Naive thymus-derived CD4-positive, alpha-beta T cell (primary cell): ENCODE measurements at regions not wholly inside any gene's neighbourhood (a gene's known extent, or its start where the extent isn't known, plus 50 kb on each side); places are given as distances from the start of the nearest gene placed in this dataset.

ENCODE experiments used
- ATAC-seq: fragments of 150-1000 bp; cut with Tn5 transposase; 2 replicates; pipeline ENCODE4 v1.10.0; 2021; ENCODE audit warnings: mild to moderate bottlenecking, moderate library complexity
- CTCF ChIA-PET: fragments of 350-600 bp; sonication (Branson Sonifier 250); formaldehyde crosslinking; loops from one replicate; lab custom pipeline; 2021; ENCODE audit warnings: antibody characterized with exemption; lab: Charles Lee
- POLR2A ChIA-PET: fragments of 350-600 bp; sonication (Branson Sonifier 250); formaldehyde crosslinking; loops from one replicate; lab custom pipeline; 2021; ENCODE audit warnings: antibody characterized with exemption, inconsistent platforms; lab: Charles Lee
- DNase-seq, 9 donors: peaks; one replicate each; pipeline versions ENCODE4 v3.0.0 to v3.0.0-alpha.2; 2020 to 2022; ENCODE audit warnings: mixed read lengths in 1 of 9
- H3K27ac ChIP-seq: one replicate; pipeline ENCODE4 v1.7.0; 2013; ENCODE audit warnings: mild to moderate bottlenecking, low read depth, low read length, moderate library complexity
- H3K27me3 ChIP-seq, 2 donors: one replicate each; pipeline ENCODE4 v1.7.0; 2013; ENCODE audit warnings: low read length in 2 of 2, mild to moderate bottlenecking in 2 of 2, moderate library complexity in 2 of 2; ENCODE audit not compliant: control insufficient read depth in 2 of 2, insufficient read depth in 2 of 2
- H3K36me3 ChIP-seq, 3 experiments: 1 replicate in 2 of 3; 2 replicates in 1 of 3; pipeline ENCODE4 v1.7.0; 2013; ENCODE audit warnings: low read length in 3 of 3, mild to moderate bottlenecking in 3 of 3, moderate library complexity in 1 of 3; ENCODE audit not compliant: insufficient read depth in 3 of 3, control insufficient read depth in 2 of 3
- H3K4me1 ChIP-seq, 2 donors: one replicate each; pipeline ENCODE4 v1.7.0; 2013; ENCODE audit warnings: low read length in 2 of 2, mild to moderate bottlenecking in 2 of 2, moderate library complexity in 1 of 2; ENCODE audit not compliant: control insufficient read depth in 2 of 2, insufficient read depth in 2 of 2
- H3K4me3 ChIP-seq: 2 replicates; pipeline ENCODE4 v1.7.0; 2013; ENCODE audit warnings: mild to moderate bottlenecking, low read length
- H3K9me3 ChIP-seq, 3 experiments: 1 replicate in 2 of 3; 2 replicates in 1 of 3; pipeline ENCODE4 v1.7.0; 2013; ENCODE audit warnings: low read length in 3 of 3; ENCODE audit not compliant: control insufficient read depth in 2 of 3
- H3K27ac Mint-ChIP-seq, 9 donors: one replicate each; pipeline ENCODE4 v1.8.0; 2020 to 2022; ENCODE audit warnings: mixed read lengths in 9 of 9, mild to moderate bottlenecking in 8 of 9, moderate library complexity in 5 of 9, inconsistent platforms in 2 of 9
- H3K27me3 Mint-ChIP-seq, 5 donors: one replicate each; pipeline ENCODE4 v1.8.0; 2021 to 2022; ENCODE audit warnings: mixed read lengths in 5 of 5, mild to moderate bottlenecking in 1 of 5
- H3K36me3 Mint-ChIP-seq, 5 donors: one replicate each; pipeline ENCODE4 v1.8.0; 2020 to 2022; ENCODE audit warnings: mixed read lengths in 5 of 5, mild to moderate bottlenecking in 3 of 5, inconsistent platforms in 1 of 5
- H3K4me1 Mint-ChIP-seq, 7 donors: one replicate each; pipeline ENCODE4 v1.8.0; 2020 to 2022; ENCODE audit warnings: mixed read lengths in 7 of 7, mild to moderate bottlenecking in 3 of 7, inconsistent platforms in 1 of 7
- H3K4me3 Mint-ChIP-seq, 10 donors: one replicate each; pipeline ENCODE4 v1.8.0; 2020 to 2022; ENCODE audit warnings: mild to moderate bottlenecking in 10 of 10, mixed read lengths in 10 of 10, moderate library complexity in 6 of 10, inconsistent platforms in 2 of 10
- H3K9me3 Mint-ChIP-seq, 11 donors: one replicate each; pipeline ENCODE4 v1.8.0; 2020 to 2022; ENCODE audit warnings: mixed read lengths in 11 of 11, mild to moderate bottlenecking in 4 of 11, inconsistent platforms in 1 of 11, moderate library complexity in 1 of 11
- intact Hi-C, 2 donors: fragments of 100-400 bp; cut with micrococcal nuclease; formaldehyde crosslinking; loops; one replicate each; pipeline ENCODE4 v1.15.1; 2023

GRCh38 chrX:45524805-45525204 is 324.1 kb upstream of the DIPK2B start:
- DNase-seq = no peak
- no peaks in the 10 kb centered on the region for H3K4me1 ChIP-seq
- CTCF ChIA-PET = no interaction called here
- no peaks in the 10 kb centered on the region for H3K9me3 Mint-ChIP-seq
- no peaks in the 10 kb centered on the region for H3K36me3 Mint-ChIP-seq
- H3K36me3 ChIP-seq = no peaks in the 10 kb centered on the region
- H3K4me3 Mint-ChIP-seq = no peak overlapping the region
- POLR2A ChIA-PET = no interaction called here
- peaks cover 0 to 2% (median 0%) of the 10 kb centered on the region in 7 donors for H3K4me1 Mint-ChIP-seq
- H3K27me3 ChIP-seq = no peaks in the 10 kb centered on the region
- no peak overlapping the region for H3K27ac Mint-ChIP-seq
- intact Hi-C loops = no loop called here
- no peak for ATAC-seq
- H3K27ac ChIP-seq = no peak overlapping the region
- H3K4me3 ChIP-seq = no peak overlapping the region
- H3K27me3 Mint-ChIP-seq = peaks cover 0 to 2% (median 0%) of the 10 kb centered on the region in 5 donors
- no peaks in the 10 kb centered on the region for H3K9me3 ChIP-seq

DNA sequence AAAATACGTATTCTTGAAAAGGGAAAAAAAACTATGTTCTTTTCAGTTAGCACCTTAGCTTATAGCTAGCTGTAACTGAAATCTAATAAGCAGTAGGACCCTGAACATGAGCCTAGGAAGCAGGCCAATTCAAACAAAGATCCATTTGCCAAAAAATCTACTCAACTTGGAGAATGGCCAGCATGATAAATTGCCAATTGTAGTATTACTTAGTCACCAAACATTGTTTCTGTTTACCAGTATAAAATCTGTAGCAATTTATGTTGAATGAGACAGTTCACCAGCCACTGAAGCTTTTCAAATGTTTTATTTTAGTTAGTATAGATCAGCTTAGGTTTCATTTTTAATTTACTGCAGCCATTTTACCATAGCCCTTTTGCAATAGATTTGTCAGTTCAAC is 323.6 kb upstream of the DIPK2B start:
- intact Hi-C loops = no loop called here
- peaks cover 0 to 2% (median 0%) of the 10 kb centered on the region in 7 donors for H3K4me1 Mint-ChIP-seq
- no peaks in the 10 kb centered on the region for H3K9me3 Mint-ChIP-seq
- Histone ChIP-seq H3K9me3 (no peaks in the 10 kb centered on the region), H3K27me3 (no peaks in the 10 kb centered on the region), H3K36me3 (no peaks in the 10 kb centered on the region), H3K4me3 (no peak overlapping the region), H3K4me1 (no peaks in the 10 kb centered on the region), H3K27ac (no peak overlapping the region)
- no peaks in the 10 kb centered on the region for H3K36me3 Mint-ChIP-seq
- no peak overlapping the region for H3K27ac Mint-ChIP-seq
- no peak for ATAC-seq
- no peak overlapping the region for H3K4me3 Mint-ChIP-seq
- CTCF ChIA-PET = no interaction called here
- no peak for DNase-seq
- peaks cover 0 to 5% (median 0%) of the 10 kb centered on the region in 5 donors for H3K27me3 Mint-ChIP-seq
- POLR2A ChIA-PET = no interaction called here

- DNase-seq = no peak
- Histone ChIP-seq H3K27ac (no peak overlapping the region), H3K9me3 (no peaks in the 10 kb centered on the region), H3K4me3 (no peak overlapping the region), H3K4me1 (no peaks in the 10 kb centered on the region), H3K36me3 (no peaks in the 10 kb centered on the region), H3K27me3 (no peaks in the 10 kb centered on the region)
- no peaks in the 10 kb centered on the region for H3K36me3 Mint-ChIP-seq
- ChIA-PET CTCF (interaction anchor here (1.6 kb wide), 1 partner anchor 890 kb away, joined by 6 read pairs; no protein-coding TSS in a partner anchor), POLR2A (no interaction called here)
- peaks cover 0 to 5% (median 0%) of the 10 kb centered on the region in 5 donors for H3K27me3 Mint-ChIP-seq
- H3K9me3 Mint-ChIP-seq = no peaks in the 10 kb centered on the region
- intact Hi-C loops = loop anchor here in 1 of 2 donors (5.0 kb wide), 1 partner anchor 859 kb away; no protein-coding TSS in a partner anchor
- H3K4me3 Mint-ChIP-seq = no peak overlapping the region
- no peak for ATAC-seq
- peaks cover 0 to 11% (median 0%) of the 10 kb centered on the region in 7 donors for H3K4me1 Mint-ChIP-seq
- H3K27ac Mint-ChIP-seq = no peak overlapping the region
Measured at GRCh38 chrX:45518552-45518951, 317.9 kb upstream of the DIPK2B start.

DNA sequence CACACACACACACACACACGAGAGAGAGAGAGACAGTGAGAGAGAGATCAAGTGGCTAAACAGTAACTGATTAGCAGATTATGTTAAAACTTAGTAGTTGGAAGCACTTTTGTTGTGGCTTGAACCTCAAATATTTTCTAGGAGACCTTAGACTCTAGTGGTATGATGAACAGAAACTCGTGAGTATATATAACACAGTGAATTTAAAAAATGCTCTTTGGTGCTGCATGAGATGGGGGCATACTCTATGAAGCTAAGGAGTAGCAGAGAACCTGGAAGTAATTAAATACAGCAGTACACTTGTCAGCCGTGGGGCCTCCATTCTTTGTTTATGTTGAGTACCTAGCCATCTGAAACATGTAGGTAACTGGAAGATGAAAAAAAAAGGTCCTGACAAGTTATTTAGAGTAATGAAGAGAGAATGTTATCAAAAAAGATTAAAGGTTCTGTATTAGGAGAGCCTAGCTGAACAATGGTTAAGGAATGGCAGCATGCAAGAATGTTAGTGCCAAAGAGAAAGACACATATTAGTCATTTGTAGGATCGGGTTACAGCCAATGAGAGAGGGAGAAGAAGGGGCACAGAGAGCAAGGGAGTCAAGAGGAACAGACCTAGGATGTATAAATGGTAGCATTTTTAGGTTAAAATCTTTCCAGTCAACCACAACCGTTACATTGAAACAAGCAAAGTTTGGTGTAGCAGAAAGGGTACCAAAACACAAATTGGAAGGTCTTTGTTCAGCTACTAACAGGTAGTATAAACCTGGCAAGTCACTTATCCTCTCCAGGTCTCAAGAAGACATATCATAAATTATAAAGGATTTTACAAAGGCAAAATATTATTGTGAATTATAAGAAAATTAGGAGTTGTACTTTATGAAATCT is 316.7 kb upstream of the DIPK2B start:
- intact Hi-C loops = loop anchor here in 1 of 2 donors (5.0 kb wide), 1 partner anchor 860 kb away; no protein-coding TSS in a partner anchor
- no peak for ATAC-seq

GRCh38 chrX:45515262-45516215 is 314.9 kb upstream of the DIPK2B start:
- no peak overlapping the region for H3K27ac Mint-ChIP-seq
- Histone ChIP-seq H3K4me1 (no peaks in the 10 kb centered on the region), H3K27ac (no peak overlapping the region), H3K27me3 (no peaks in the 10 kb centered on the region), H3K9me3 (no peaks in the 10 kb centered on the region), H3K4me3 (no peak overlapping the region), H3K36me3 (no peaks in the 10 kb centered on the region)
- intact Hi-C loops = loop anchor here (1.0 to 5.0 kb wide), 10 partner anchors 234 to 893 kb away; no protein-coding TSS in a partner anchor
- ChIA-PET CTCF (interaction anchor here (0.6 to 2.1 kb wide), 3 partner anchors 859 to 893 kb away, joined by 3 to 8 read pairs (median 3); no protein-coding TSS in a partner anchor), POLR2A (no interaction called here)
- ATAC-seq = peak; percentile 68
- peaks cover 0 to 5% (median 0%) of the 10 kb centered on the region in 5 donors for H3K27me3 Mint-ChIP-seq
- no peaks in the 10 kb centered on the region for H3K36me3 Mint-ChIP-seq
- H3K9me3 Mint-ChIP-seq = no peaks in the 10 kb centered on the region
- H3K4me1 Mint-ChIP-seq = peaks cover 0 to 11% (median 0%) of the 10 kb centered on the region in 7 donors
- peak in 6 of 9 donors; percentile 13 to 35 (median 20) for DNase-seq
- no peak overlapping the region for H3K4me3 Mint-ChIP-seq

More for the DNA sequence above, 316.7 kb upstream of the DIPK2B start:
- no peaks in the 10 kb centered on the region for H3K4me1 ChIP-seq
- Mint-ChIP-seq H3K27ac (no peak overlapping the region), H3K4me1 (peaks cover 0 to 11% (median 0%) of the 10 kb centered on the region in 7 donors), H3K9me3 (no peaks in the 10 kb centered on the region), H3K4me3 (no peak overlapping the region), H3K36me3 (no peaks in the 10 kb centered on the region), H3K27me3 (peaks cover 0 to 5% (median 0%) of the 10 kb centered on the region in 5 donors)
- H3K4me3 ChIP-seq = no peak overlapping the region
- H3K27ac ChIP-seq = no peak overlapping the region
- ChIA-PET CTCF (no interaction called here), POLR2A (no interaction called here)
- H3K9me3 ChIP-seq = no peaks in the 10 kb centered on the region
- DNase-seq = no peak
- no peaks in the 10 kb centered on the region for H3K36me3 ChIP-seq
- H3K27me3 ChIP-seq = no peaks in the 10 kb centered on the region

DNA sequence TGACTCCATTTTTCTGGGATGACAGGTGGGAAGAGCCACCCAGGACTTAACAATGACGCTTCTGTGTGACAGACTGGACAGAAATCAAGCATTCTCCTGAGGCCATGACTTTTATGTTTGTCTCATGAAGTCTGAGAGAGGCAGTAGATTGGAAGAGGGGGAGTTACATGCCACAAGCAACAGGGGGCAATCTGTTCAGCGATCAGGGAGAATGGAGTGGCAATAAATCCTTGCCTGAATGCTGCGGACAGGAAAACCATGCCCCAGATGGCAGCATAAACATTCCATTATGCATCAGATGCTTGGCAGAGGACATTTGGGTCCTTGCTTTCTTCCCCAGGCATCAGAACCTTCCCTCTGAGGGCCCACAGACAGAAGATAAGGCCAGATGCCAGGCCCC is 312.4 kb upstream of the DIPK2B start:
- no peaks in the 10 kb centered on the region for H3K36me3 ChIP-seq
- ChIA-PET CTCF (no interaction called here), POLR2A (no interaction called here)
- Mint-ChIP-seq H3K27me3 (no peaks in the 10 kb centered on the region), H3K4me3 (no peak overlapping the region), H3K36me3 (no peaks in the 10 kb centered on the region), H3K27ac (no peak overlapping the region), H3K4me1 (peaks cover 0 to 11% (median 0%) of the 10 kb centered on the region in 7 donors), H3K9me3 (no peaks in the 10 kb centered on the region)
- no peak overlapping the region for H3K4me3 ChIP-seq
- no peaks in the 10 kb centered on the region for H3K27me3 ChIP-seq
- no peak overlapping the region for H3K27ac ChIP-seq
- no peaks in the 10 kb centered on the region for H3K9me3 ChIP-seq
- intact Hi-C loops = no loop called here
- no peaks in the 10 kb centered on the region for H3K4me1 ChIP-seq
- DNase-seq (no peak), ATAC-seq (no peak)
